ENCODE measurements at regions not wholly inside any gene's neighbourhood (a gene's known extent, or its start where the extent isn't known, plus 50 kb on each side); places are given as distances from the start of the nearest gene placed in this dataset.

DNA sequence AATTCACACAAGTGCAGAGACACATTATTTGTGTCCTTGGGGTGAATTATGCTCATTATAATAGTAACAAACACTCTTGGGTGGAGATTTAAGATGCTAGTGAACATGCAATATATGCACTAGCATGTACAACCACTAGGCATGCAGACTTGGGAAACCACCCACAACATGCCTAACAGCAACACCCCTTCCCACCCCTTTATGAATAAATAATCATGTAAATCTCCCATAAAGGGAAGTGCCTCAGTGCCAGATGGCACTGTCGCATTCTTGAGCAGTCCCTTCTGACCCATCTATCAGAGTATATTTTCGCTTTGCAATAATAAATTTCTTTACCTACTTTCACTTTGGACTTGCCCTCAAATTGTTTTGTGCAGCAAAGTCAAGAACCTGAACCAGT is 1362.2 kb downstream of the OLFM4 start:
- H3K79me2 ChIP-seq (ENCODE audit: control insufficient read depth, insufficient read depth, low read length): no peaks in the 10 kb centered on the region
- H3K9me1 ChIP-seq (replicated peaks; ENCODE audit: control insufficient read depth, extremely low read depth, insufficient read depth, low read length): no peaks in the 10 kb centered on the region
- H2AFZ ChIP-seq (ENCODE audit: low read depth, low read length): no peak overlapping the region
- no peaks in the 10 kb centered on the region for H3K4me1 ChIP-seq (ENCODE audit: control insufficient read depth, extremely low read depth, insufficient read depth, low read length)
- ChIA-PET POLR2A (no interaction called here), CTCF (no interaction called here)
- intact Hi-C loops (cut with micrococcal nuclease): no loop called here
- dilution Hi-C loops (cut with MboI; ENCODE audit: extremely low pct_ligation_motif_present, low sequenced_read_pairs): no loop called here
- BruUV-seq (replicated peaks): no TSS peak
- TF ChIP-seq, protein P1, sequence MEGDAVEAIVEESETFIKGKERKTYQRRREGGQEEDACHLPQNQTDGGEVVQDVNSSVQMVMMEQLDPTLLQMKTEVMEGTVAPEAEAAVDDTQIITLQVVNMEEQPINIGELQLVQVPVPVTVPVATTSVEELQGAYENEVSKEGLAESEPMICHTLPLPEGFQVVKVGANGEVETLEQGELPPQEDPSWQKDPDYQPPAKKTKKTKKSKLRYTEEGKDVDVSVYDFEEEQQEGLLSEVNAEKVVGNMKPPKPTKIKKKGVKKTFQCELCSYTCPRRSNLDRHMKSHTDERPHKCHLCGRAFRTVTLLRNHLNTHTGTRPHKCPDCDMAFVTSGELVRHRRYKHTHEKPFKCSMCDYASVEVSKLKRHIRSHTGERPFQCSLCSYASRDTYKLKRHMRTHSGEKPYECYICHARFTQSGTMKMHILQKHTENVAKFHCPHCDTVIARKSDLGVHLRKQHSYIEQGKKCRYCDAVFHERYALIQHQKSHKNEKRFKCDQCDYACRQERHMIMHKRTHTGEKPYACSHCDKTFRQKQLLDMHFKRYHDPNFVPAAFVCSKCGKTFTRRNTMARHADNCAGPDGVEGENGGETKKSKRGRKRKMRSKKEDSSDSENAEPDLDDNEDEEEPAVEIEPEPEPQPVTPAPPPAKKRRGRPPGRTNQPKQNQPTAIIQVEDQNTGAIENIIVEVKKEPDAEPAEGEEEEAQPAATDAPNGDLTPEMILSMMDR (IDR thresholded peaks at IDR 0.05; ENCODE audit: extremely low read depth in 1 of 2, insufficient read depth in 1 of 2, low read depth in 1 of 2, low read length in 2 of 2): no peak
- TF ChIP-seq POLR2AphosphoS5 (IDR thresholded peaks at IDR 0.05; ENCODE audit: insufficient read depth, low read depth, low read length): no peak
- no peak for FAIRE-seq
- H3K9ac ChIP-seq (replicated peaks; ENCODE audit: extremely low read depth, insufficient read depth, low read length): no peak overlapping the region
- peaks cover 3% of the 10 kb centered on the region for H3K9me3 ChIP-seq (replicated peaks; ENCODE audit: control insufficient read depth, insufficient read depth, low read length)
- H3K27me3 ChIP-seq (ENCODE audit: control insufficient read depth in 2 of 2, insufficient read depth in 2 of 2, low read length in 2 of 2): no peaks in the 10 kb centered on the region
- no peak for DNase-seq (ENCODE audit: low read depth, low spot score)
- H3K4me2 ChIP-seq (ENCODE audit: insufficient read depth, low read length): no peak overlapping the region
- no peak overlapping the region for H3K27ac ChIP-seq (ENCODE audit: insufficient read depth, low read depth, low read length)
- H3K36me3 ChIP-seq (ENCODE audit: control insufficient read depth in 2 of 2, extremely low read depth in 1 of 2, insufficient read depth in 2 of 2, low read length in 2 of 2): no peaks in the 10 kb centered on the region
- H3K4me3 ChIP-seq (replicated peaks in 1 of 3; ENCODE audit: insufficient read depth in 1 of 3, low read depth in 1 of 3, low read length in 3 of 3): no peak overlapping the region
- H4K20me1 ChIP-seq (replicated peaks; ENCODE audit: control insufficient read depth, extremely low read depth, insufficient read depth, low read length): no peaks in the 10 kb centered on the region

DNA sequence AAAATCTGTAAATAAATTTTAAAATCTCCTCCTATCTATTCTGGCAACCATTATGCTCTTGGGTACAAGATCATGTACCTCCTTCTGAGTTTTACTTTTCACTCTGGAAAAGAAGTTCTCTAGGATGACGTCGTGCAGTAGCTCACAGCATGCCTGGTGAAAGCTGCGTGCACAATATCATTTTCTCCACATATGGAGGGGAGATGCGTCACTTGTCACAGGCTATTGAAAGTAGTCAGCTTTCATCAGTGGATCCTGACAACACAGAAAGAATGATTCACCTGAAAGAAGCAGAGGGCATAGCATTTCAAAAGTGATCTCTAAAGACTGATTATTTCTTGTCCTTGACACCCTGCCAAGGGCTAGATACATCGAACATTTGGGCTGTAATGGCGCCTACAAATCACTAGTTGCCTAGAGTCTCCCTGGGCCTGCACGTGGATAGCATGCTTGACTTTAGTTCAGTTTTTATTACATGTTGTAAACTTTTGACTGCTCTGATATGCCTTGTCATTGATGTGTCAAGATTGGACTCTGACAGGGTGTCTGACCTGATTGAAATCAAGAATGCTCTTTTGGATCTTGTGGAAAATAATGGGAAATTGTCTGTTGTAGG is 1365.6 kb downstream of the OLFM4 start:
- intact Hi-C loops (cut with micrococcal nuclease) (no loop called here), dilution Hi-C loops (cut with MboI; ENCODE audit: extremely low pct_ligation_motif_present, low sequenced_read_pairs) (no loop called here)
- Histone ChIP-seq H3K4me2 (ENCODE audit: insufficient read depth, low read length) (no peak overlapping the region), H3K36me3 (ENCODE audit: control insufficient read depth in 2 of 2, extremely low read depth in 1 of 2, insufficient read depth in 2 of 2, low read length in 2 of 2) (no peaks in the 10 kb centered on the region), H3K4me3 (replicated peaks in 1 of 3; ENCODE audit: insufficient read depth in 1 of 3, low read depth in 1 of 3, low read length in 3 of 3) (no peak overlapping the region), H4K20me1 (replicated peaks; ENCODE audit: control insufficient read depth, extremely low read depth, insufficient read depth, low read length) (no peaks in the 10 kb centered on the region), H3K27ac (ENCODE audit: insufficient read depth, low read depth, low read length) (no peak overlapping the region), H3K79me2 (ENCODE audit: control insufficient read depth, insufficient read depth, low read length) (no peaks in the 10 kb centered on the region), H3K9ac (replicated peaks; ENCODE audit: extremely low read depth, insufficient read depth, low read length) (no peak overlapping the region), H3K4me1 (ENCODE audit: control insufficient read depth, extremely low read depth, insufficient read depth, low read length) (no peaks in the 10 kb centered on the region), H2AFZ (ENCODE audit: low read depth, low read length) (no peak overlapping the region), H3K9me1 (replicated peaks; ENCODE audit: control insufficient read depth, extremely low read depth, insufficient read depth, low read length) (no peaks in the 10 kb centered on the region), H3K9me3 (replicated peaks; ENCODE audit: control insufficient read depth, insufficient read depth, low read length) (peaks cover 4% of the 10 kb centered on the region), H3K27me3 (ENCODE audit: control insufficient read depth in 2 of 2, insufficient read depth in 2 of 2, low read length in 2 of 2) (no peaks in the 10 kb centered on the region)
- FAIRE-seq (no peak), DNase-seq (ENCODE audit: low read depth, low spot score) (no peak)
- ChIA-PET CTCF (no interaction called here), POLR2A (no interaction called here)
- no peak for TF ChIP-seq GATA2 (IDR thresholded peaks at IDR 0.05; ENCODE audit: insufficient read depth, insufficient read length, low read depth, low read length)
- no peak for TF ChIP-seq JUN (IDR thresholded peaks at IDR 0.05; ENCODE audit: borderline replicate concordance, insufficient read depth, insufficient read length, low read depth)
- TF ChIP-seq POLR2AphosphoS5 (IDR thresholded peaks at IDR 0.05; ENCODE audit: insufficient read depth, low read depth, low read length): no peak
- no peak for TF ChIP-seq FOS (IDR thresholded peaks at IDR 0.05; ENCODE audit: borderline replicate concordance, insufficient read depth, low read length)
- TF ChIP-seq, protein P1 (IDR thresholded peaks at IDR 0.05; ENCODE audit: extremely low read depth in 1 of 2, insufficient read depth in 1 of 2, low read depth in 1 of 2, low read length in 2 of 2): no peak
- TF ChIP-seq MYC (IDR thresholded peaks at IDR 0.05; ENCODE audit: low read depth, low read length): no peak
- no peak for TF ChIP-seq POLR2A (IDR thresholded peaks at IDR 0.05; ENCODE audit: low read depth, low read length)
- TF ChIP-seq, protein P2, sequence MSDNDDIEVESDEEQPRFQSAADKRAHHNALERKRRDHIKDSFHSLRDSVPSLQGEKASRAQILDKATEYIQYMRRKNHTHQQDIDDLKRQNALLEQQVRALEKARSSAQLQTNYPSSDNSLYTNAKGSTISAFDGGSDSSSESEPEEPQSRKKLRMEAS (IDR thresholded peaks at IDR 0.05; ENCODE audit: insufficient read depth, insufficient read length): no peak
- no peak for TF ChIP-seq EZH2 (IDR thresholded peaks at IDR 0.05; ENCODE audit: borderline replicate concordance, low read depth, low read length, severe bottlenecking)
- no TSS peak for BruUV-seq (replicated peaks)
